ENCODE measurements at regions not wholly inside any gene's neighbourhood (a gene's known extent, or its start where the extent isn't known, plus 50 kb on each side); places are given as distances from the start of the nearest gene placed in this dataset.

DNA sequence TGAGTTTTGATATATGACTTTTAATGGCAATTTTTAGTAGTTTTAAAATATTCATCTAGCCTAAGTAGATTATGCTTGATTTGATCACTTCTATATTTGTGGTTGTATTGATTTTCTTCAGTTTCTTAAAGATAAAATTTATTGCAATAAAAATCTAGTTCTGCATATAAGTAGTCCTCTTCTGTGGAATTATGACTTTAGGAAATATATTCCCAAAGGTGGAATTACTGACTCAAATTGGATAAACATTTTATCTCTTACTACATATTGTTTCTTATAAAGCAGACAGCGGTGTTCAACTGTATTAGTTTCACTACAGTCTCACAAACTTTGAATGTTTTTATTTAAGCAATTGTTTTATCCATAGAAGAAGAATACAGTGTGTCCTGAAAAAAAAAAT lies 883.0 kb upstream of the SEMA6A start:
- WGBS, 2 donors (ENCODE audit: low coverage in 1 of 2) = 96 to 100% methylated on average over 1 of the region's 1 CpG
- no peaks in the 10 kb centered on the region for H3K9me3 ChIP-seq
- H3K4me1 ChIP-seq = no peaks in the 10 kb centered on the region
- H3K36me3 ChIP-seq = no peaks in the 10 kb centered on the region
- H3K4me3 ChIP-seq = no peak overlapping the region
- ATAC-seq = no peak
- no peak overlapping the region for H3K27ac ChIP-seq
- no peaks in the 10 kb centered on the region for H3K27me3 ChIP-seq
- no peak for TF ChIP-seq POLR2AphosphoS5 (IDR thresholded peaks at IDR 0.05)
- no peak for TF ChIP-seq POLR2A (IDR thresholded peaks at IDR 0.05)
- TF ChIP-seq, protein P1, sequence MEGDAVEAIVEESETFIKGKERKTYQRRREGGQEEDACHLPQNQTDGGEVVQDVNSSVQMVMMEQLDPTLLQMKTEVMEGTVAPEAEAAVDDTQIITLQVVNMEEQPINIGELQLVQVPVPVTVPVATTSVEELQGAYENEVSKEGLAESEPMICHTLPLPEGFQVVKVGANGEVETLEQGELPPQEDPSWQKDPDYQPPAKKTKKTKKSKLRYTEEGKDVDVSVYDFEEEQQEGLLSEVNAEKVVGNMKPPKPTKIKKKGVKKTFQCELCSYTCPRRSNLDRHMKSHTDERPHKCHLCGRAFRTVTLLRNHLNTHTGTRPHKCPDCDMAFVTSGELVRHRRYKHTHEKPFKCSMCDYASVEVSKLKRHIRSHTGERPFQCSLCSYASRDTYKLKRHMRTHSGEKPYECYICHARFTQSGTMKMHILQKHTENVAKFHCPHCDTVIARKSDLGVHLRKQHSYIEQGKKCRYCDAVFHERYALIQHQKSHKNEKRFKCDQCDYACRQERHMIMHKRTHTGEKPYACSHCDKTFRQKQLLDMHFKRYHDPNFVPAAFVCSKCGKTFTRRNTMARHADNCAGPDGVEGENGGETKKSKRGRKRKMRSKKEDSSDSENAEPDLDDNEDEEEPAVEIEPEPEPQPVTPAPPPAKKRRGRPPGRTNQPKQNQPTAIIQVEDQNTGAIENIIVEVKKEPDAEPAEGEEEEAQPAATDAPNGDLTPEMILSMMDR (IDR thresholded peaks at IDR 0.05) = no peak
- TF ChIP-seq EP300 (IDR thresholded peaks at IDR 0.05) = no peak

DNA sequence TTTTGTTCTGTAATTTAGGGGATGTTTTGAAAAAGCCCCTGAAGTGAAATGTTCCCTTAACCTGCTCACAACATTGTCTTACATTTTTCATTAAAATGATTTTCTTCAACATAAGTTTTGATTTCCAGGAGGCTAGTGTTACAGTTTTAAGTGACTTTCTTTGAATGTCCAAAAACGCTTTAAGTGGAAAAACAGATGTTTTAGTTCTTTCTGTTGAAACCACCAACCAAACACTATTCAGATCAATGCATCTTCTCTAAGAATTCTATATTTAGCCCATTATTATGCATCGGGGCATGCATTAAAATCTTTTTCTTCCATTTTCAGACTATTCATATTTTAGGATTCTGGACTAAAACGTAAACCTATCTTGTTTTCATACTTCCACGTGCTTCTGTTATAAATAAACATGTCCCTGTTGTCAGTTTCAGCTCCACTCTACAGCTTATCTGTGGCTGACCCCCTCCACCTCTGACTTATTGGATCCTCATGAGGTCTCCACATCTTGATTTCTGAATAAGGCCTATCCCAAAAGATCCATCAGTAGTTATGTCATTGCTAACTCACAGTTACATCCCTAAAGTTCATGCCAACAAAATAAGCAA lies 882.3 kb upstream of the SEMA6A start:
- Histone ChIP-seq H3K27me3 (no peaks in the 10 kb centered on the region), H3K27ac (no peak overlapping the region), H3K4me1 (no peaks in the 10 kb centered on the region), H3K9me3 (no peaks in the 10 kb centered on the region), H3K4me3 (no peak overlapping the region), H3K36me3 (no peaks in the 10 kb centered on the region)
- ATAC-seq = no peak
- 46 to 58% methylated on average over 3 to 4 of the region's 4 CpGs for WGBS, 2 donors (ENCODE audit: low coverage in 1 of 2)
- TF ChIP-seq, protein P1 (IDR thresholded peaks at IDR 0.05) = no peak
- TF ChIP-seq POLR2AphosphoS5 (IDR thresholded peaks at IDR 0.05) (no peak), POLR2A (IDR thresholded peaks at IDR 0.05) (no peak), EP300 (IDR thresholded peaks at IDR 0.05) (no peak)

DNA sequence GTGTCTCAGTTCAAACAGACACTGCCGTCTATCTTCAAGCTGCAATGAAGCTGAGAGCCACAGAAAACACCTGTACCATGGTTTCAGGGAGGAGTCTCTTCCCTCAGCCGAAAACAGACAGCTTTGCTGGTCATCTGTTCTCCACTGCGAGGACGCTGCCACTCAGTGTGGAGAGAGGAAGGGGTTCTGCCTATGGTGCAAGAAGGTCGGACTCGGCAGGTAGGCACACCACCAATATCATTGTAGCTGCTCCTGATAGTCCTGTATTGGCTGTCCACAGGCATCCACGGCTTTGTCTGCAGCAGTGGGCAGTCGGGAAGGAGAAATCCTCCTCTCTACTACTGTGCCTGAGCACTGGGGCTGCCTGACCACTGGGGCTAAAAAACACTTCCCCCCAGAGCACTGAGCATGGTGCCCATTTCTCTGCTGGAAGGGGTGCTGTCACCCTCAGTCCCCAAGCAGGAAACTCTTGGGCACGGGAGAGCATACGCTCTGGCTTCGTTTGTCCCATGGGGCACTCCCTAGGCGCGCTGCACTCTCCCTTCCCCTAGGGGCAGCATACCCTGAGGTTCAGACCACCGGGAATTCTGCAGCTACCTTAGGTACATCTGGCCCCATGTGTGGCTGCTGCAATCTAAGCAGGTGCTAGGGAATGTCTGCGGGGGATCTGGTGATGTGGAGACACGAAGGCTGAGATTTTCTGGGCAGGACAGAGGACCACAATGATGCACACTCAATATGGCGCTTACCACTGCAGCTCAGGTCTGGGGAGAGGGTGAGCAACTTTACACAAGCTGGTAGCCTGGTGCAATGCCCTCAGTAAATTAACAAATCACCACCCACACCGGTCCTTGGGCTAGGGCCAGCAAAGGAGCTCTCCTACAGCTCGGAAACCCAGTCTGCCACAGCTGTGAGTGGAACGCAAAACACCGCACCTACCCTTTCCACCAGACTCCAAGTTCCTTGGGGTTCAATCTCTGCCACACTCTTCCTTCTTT lies 880.9 kb upstream of the SEMA6A start:
- H3K9me3 ChIP-seq = no peaks in the 10 kb centered on the region
- H3K27me3 ChIP-seq = no peaks in the 10 kb centered on the region
- 64 to 73% methylated on average over 5 to 6 of the region's 21 CpGs for WGBS, 2 donors (ENCODE audit: low coverage in 1 of 2)
- H3K4me3 ChIP-seq = no peak overlapping the region
- no peaks in the 10 kb centered on the region for H3K36me3 ChIP-seq
- no peak overlapping the region for H3K27ac ChIP-seq
- ATAC-seq = peak; percentile 16
- TF ChIP-seq POLR2AphosphoS5 (IDR thresholded peaks at IDR 0.05) (no peak), EP300 (IDR thresholded peaks at IDR 0.05) (no peak), POLR2A (IDR thresholded peaks at IDR 0.05) (no peak)
- TF ChIP-seq, protein P1 (IDR thresholded peaks at IDR 0.05) = no peak
- H3K4me1 ChIP-seq = no peaks in the 10 kb centered on the region

DNA sequence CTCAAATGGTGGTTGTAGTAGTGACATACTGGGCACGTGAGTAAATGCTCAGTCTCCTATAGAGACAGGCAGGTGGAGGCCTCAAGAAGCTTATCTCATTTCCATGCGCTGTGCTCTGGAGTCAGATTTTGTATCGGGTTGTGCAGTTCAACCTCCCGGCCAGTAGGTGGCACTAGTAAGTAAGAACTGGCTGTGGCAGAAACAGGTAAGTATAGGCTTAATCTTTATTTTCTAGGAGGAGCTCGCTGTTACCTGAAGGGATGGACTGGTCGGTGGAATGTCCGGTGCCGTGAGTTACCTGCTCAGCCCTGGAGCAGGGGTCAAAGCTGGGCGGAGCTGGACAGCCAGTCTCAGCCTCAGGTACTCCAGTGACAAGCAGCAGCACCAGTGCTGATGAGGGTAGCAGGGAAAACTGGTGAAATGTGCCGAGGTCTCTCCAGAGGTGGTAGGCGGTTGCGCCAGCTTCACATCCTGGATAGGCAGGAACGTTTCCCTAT lies 880.1 kb upstream of the SEMA6A start:
- no peaks in the 10 kb centered on the region for H3K27me3 ChIP-seq
- no peaks in the 10 kb centered on the region for H3K36me3 ChIP-seq
- H3K9me3 ChIP-seq = no peaks in the 10 kb centered on the region
- H3K4me1 ChIP-seq = no peaks in the 10 kb centered on the region
- ATAC-seq = peak; percentile 22
- no peak for TF ChIP-seq POLR2A (IDR thresholded peaks at IDR 0.05)
- TF ChIP-seq, protein P1 (IDR thresholded peaks at IDR 0.05) = peak; percentile 63 to 85 (median 72)
- 29 to 39% methylated on average over 3 of the region's 13 CpGs for WGBS, 2 donors (ENCODE audit: low coverage in 1 of 2)
- H3K4me3 ChIP-seq = no peak overlapping the region
- no peak overlapping the region for H3K27ac ChIP-seq
